ENCODE measurements at regions not wholly inside any gene's neighbourhood (a gene's known extent, or its start where the extent isn't known, plus 50 kb on each side); places are given as distances from the start of the nearest gene placed in this dataset.
"Not testable (repeated sequence)": the region's sequence is repeated elsewhere in the genome, so short reads cannot be mapped to it uniquely, and the experiment has no call there.

DNA sequence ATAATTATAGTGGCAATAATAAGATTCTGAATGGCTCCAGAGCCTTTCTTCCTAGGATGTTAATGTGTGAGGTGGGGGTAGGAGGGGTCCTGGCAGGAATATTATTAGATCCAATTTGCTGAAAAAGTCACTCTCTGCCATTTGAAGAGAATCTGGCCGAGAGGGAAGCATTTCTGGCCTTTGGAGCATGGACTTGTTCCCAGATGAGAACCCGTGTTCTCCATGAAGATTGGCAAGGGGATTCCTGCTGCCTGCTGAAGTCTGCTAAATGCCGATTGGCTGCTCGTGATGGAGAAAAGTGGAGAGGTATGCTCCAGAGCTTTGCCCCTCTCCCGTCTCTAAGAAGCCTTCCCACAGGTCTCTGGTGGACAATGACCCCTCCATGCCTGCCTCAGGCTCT is 135.6 kb downstream of the TRIM43 start:
- H3K9me3 Mint-ChIP-seq; DNase-seq; H3K27ac Mint-ChIP-seq; H3K36me3 Mint-ChIP-seq; H3K4me3 Mint-ChIP-seq; ATAC-seq (replicated peaks); H3K4me1 Mint-ChIP-seq: not testable (repeated sequence)
- H3K27me3 Mint-ChIP-seq: peaks cover 7 to 23% of the 10 kb centered on the region in 2 donors

DNA sequence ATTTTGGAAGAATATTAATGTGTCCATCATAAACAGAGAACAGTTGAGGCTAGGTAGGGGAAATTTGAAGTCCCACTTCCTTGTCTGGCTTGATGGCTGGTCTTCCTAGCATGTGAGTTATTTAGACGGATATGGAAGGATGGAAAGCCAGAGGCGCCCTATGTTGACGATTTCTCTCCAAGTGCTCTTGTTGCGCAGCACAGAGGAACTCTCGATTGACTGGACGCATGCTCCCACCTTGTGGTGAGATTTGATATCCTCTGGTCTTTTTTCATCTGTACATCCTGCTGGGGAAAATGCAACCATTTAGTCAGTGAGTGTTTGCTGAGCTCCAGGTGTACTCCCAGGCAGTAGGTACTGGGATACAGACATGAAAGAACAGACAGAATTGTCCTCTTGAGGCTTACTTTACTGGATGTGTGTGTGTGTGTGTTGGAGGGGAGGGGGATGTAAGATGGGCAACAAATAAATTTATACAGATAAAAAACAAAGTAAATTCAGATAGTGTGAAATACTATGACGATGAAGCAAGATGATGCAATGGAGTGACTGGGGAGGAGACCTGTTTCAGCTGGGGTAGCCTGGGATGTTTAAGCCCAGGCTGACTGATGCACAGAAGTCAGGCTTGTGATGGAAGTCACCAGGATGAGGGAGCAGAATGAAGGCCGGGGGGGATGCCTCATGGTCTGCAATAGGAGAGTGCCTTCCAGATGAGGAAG is 137.2 kb downstream of the TRIM43 start:
- H3K4me3 Mint-ChIP-seq: no peak overlapping the region
- H3K36me3 Mint-ChIP-seq: no peaks in the 10 kb centered on the region
- ATAC-seq (replicated peaks) (peak; percentile 86 to 87), DNase-seq (peak; percentile 27)
- no peaks in the 10 kb centered on the region for H3K9me3 Mint-ChIP-seq
- peaks cover 13 to 22% of the 10 kb centered on the region in 2 donors for H3K27me3 Mint-ChIP-seq
- no peak overlapping the region for H3K27ac Mint-ChIP-seq
- no peaks in the 10 kb centered on the region for H3K4me1 Mint-ChIP-seq

DNA sequence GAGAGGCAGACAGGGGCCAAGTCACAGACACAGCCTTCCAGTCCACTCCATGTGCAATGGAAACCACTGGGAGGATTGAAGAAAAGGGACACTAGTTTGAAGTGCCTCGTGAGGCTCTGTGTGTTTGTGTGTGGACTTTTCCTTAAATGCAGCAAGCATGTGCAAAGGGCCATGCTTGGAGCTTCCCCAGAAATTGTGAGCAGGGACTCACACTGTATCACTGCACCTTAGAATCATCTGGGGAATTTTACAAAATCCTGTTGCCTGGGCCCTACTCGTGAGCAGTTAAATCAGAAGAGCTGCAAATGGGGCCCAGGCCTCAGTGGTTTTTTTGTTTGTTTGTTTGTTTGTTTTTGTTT is 137.8 kb downstream of the TRIM43 start:
- Mint-ChIP-seq H3K9me3 (no peaks in the 10 kb centered on the region), H3K27ac (no peak overlapping the region), H3K4me3 (no peak overlapping the region), H3K36me3 (no peaks in the 10 kb centered on the region), H3K4me1 (no peaks in the 10 kb centered on the region), H3K27me3 (peaks cover 13 to 24% of the 10 kb centered on the region in 2 donors)
- DNase-seq: no peak
- ATAC-seq (replicated peaks): no peak

DNA sequence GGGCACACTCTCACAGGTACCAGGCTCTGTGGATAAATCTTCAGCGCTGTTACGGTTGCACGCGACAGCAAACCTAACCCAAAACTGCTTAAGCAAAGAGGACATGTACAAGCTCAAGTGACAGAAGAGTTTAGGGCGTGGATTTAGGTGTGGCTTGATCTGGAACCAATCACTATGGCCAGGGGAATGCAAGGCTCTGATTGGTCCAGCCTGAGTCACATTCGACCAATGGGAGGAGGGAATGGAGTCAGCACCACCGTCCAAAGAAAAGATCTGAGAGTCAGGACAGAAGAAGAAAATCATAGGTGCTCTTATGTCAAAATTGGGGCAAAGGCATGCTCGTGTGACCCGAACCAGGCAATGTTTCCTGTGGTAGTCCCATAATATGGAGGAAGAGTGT is 139.0 kb downstream of the TRIM43 start:
- ATAC-seq (replicated peaks): no peak
- Mint-ChIP-seq H3K4me3 (no peak overlapping the region), H3K27me3 (peaks cover 18 to 33% of the 10 kb centered on the region in 2 donors), H3K36me3 (no peaks in the 10 kb centered on the region), H3K27ac (no peak overlapping the region), H3K4me1 (no peaks in the 10 kb centered on the region), H3K9me3 (no peaks in the 10 kb centered on the region)
- no peak for DNase-seq

DNA sequence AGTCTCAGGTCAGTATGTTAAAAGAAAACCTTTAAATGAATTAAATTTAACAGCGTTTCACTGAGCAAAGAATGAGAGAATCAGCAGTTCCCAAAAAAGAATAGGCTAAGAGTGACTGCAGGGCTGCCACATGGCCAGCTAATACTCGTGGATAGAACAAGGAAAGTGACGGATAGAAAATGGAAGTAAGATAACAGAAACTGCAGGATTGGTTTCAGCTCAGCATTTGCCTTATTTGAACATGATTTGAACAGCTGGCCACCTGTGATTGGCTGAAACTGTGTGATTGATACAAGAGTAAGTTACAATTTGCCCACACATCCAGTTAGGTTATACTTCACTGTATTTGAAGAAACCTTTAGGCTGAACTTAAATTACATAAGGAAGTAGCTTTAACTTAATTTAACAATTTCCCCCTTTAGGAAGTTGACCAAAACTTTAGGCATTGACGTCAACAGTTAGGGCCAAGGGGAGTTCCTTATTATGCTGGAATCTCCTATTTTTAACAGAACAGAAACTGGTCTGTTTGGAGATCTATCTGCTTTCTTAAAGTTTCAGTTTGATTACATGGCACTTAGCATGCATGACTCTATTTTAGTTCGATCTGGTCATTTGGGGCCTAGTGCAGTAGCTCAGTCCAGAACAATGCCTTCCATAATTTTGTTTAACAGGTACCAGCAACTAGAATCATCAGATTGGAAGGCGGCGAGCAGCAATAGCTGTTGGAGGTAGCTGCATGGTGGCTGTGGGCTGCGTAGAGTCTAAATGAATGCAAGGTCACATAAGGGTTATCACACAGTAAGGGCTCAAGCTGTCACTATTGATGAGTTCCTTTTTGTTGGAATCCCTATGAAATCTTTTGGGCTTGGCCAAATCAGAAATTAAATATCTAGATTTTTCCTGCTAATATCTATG is 143.4 kb downstream of the TRIM43 start:
- Mint-ChIP-seq H3K27ac (no peak overlapping the region), H3K9me3 (no peaks in the 10 kb centered on the region), H3K4me1 (no peaks in the 10 kb centered on the region), H3K4me3 (no peak overlapping the region), H3K27me3 (peaks cover 16 to 35% of the 10 kb centered on the region in 2 donors), H3K36me3 (no peaks in the 10 kb centered on the region)
- ATAC-seq (replicated peaks): peak; percentile 75 to 79
- no peak for DNase-seq

DNA sequence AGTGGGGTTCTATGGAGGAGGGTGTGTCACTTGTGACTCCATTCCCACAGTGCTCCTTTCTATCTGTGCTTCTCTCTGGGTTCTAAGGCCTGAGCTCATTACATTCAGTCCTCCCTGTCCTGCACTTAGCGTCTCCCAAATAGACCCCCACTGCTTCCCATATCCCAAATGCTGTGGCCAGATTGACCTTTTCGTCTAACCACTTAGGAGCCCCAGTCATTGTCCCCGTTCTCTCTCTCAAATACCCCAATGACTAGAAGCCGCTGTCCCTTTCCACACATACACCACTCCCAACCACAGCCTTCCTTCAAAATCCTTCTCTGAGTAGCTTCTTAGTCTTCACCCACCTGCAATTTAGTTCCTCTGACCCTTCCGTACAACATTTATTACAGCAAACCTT is 146.5 kb downstream of the TRIM43 start:
- Mint-ChIP-seq H3K4me3 (no peak overlapping the region), H3K27me3 (peaks cover 19 to 33% of the 10 kb centered on the region in 2 donors), H3K9me3 (no peaks in the 10 kb centered on the region), H3K36me3 (no peaks in the 10 kb centered on the region), H3K4me1 (no peaks in the 10 kb centered on the region), H3K27ac (no peak overlapping the region)
- DNase-seq: no peak
- no peak for ATAC-seq (replicated peaks)

DNA sequence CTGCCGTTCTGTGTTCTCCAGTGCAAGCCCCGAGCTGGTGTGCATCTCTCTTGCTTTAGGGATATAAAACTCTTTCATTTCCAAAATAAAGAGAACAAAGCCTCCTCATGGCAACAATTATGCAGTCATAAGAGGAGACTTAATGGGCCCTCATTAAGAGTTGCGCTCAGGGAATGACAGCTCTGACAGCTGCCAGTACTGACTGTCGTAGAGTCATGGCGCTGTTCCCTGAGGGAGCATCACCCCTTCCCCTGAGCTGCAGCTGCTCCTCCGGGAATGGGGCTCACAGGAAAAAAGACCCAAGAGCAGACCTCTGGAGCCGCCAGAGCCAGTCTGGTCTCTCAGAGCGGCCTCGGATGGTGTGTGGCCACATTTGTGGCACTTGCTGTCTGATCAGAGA is 160.3 kb downstream of the TRIM43 start:
- peaks cover 11 to 23% of the 10 kb centered on the region in 2 donors for H3K27me3 Mint-ChIP-seq
- not testable (repeated sequence) for ATAC-seq (replicated peaks); H3K4me3 Mint-ChIP-seq; H3K27ac Mint-ChIP-seq; H3K9me3 Mint-ChIP-seq; H3K36me3 Mint-ChIP-seq; H3K4me1 Mint-ChIP-seq; DNase-seq

DNA sequence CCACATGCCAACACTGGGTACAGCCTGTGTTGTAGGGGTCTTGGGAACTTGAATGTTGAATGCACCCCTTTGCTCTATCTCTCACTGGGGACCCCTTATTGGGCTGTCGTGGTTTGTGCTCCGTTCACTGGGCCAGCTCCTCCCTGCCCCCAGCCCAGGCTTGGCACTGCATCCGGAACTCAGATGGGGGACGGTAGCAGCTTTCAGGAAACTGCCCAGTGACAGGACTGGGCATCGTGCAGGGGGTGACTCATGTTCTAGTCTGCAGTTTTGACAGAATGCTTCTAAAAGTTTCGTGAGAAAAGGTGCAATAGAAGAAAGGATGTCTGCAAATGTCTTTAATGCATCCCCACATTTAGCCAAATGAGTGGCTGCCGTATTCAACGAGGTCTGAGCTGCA is 162.0 kb downstream of the TRIM43 start:
- DNase-seq; H3K9me3 Mint-ChIP-seq; H3K27ac Mint-ChIP-seq; ATAC-seq (replicated peaks); H3K4me1 Mint-ChIP-seq; H3K4me3 Mint-ChIP-seq; H3K36me3 Mint-ChIP-seq: not testable (repeated sequence)
- peaks cover 7 to 23% of the 10 kb centered on the region in 2 donors for H3K27me3 Mint-ChIP-seq

DNA sequence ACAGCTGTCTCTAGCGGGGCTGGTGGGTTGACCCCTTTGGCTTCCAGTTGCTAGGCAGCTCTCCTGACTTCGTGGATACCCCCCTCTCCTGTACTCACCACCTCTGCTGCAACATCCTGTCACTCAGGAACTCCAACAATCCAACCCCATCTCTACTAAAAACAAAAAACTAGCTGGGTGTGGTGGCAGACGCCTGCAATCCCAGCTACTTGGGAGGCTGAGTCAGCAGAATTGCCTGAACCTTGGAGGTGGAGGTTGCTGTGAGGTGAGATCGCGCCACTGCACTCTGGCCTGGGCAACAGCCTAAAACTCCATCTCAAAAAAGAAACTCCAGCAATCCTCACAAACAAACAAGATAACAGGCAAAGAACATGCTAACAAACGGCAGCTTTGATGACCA is 162.4 kb downstream of the TRIM43 start:
- H3K27me3 Mint-ChIP-seq: peaks cover 7 to 23% of the 10 kb centered on the region in 2 donors
- not testable (repeated sequence) for H3K36me3 Mint-ChIP-seq; H3K9me3 Mint-ChIP-seq; H3K4me1 Mint-ChIP-seq; ATAC-seq (replicated peaks); H3K4me3 Mint-ChIP-seq; H3K27ac Mint-ChIP-seq; DNase-seq

DNA sequence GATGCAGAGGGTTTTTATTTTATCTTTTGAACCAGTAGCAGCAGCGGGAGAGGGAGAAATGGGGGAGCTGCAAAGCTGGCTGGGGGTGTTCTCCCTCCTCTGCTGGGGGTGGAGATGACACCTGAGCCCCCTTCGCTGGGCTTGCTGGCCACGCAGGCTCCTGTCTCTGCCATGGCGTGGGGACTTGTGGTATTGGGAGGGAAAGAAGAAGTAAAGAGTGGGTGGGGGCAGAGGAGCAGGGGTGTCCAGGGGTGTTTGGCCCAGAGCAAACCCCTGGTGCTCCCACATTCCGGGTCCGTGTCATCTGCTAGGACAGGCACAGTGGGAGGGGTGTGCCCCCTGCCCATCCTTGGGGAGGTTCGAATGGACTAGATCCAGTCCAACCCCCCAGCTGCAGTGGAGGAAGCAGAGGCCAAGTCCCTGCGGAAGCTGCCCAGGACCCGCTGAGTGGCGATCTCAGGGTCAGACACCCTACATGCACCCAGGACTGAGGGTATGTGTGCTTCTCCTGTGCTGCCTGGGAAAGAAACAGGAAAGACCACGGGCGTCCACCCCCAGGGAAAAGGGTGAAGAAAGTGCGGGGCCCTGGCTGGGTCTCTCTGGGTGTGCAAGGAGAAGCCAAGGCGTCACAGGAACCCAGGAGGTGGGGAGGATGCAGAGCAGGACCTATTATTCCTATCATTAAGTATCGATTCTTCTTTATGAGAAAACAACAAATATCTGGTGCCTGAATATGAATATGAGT is 163.2 kb downstream of the TRIM43 start:
- H3K9me3 Mint-ChIP-seq; H3K27ac Mint-ChIP-seq; ATAC-seq (replicated peaks); H3K4me3 Mint-ChIP-seq; H3K36me3 Mint-ChIP-seq; DNase-seq; H3K4me1 Mint-ChIP-seq: not testable (repeated sequence)
- peaks cover 7 to 17% of the 10 kb centered on the region in 2 donors for H3K27me3 Mint-ChIP-seq

DNA sequence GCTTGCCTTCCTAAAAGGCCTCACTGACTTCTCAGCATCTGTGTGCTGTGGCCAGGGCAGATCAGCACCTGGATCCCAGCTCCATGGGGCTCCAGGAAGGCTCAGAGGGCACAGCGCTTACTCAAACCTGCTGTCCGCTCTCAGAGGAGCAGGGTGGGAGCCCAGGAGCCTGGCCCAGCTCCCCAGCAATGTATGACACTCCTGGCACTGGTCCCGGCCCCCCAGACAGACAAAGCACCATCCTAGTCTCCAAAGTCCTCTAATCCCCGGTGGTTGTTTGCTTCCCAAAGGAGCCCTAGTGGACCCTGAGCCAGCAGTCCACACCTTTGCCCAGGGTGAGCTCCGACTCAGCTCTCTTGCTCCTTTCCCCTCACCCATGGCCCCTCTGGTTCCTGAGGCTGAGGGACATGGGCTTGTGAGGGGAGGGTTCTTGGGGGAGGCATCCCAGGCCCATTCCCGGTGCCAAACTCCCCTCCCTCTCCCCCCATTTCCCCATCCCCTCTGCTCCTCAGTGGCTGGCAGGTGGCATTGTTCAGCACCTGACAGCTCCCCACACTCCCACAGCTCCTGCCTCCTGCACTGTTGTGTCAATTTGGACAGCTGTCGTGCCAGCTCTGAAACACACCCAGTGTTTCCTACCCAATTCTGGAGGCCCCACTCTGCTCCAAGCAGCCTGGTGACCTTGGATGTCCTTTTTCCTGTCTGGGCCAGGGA is 164.3 kb downstream of the TRIM43 start:
- not testable (repeated sequence) for H3K36me3 Mint-ChIP-seq; ATAC-seq (replicated peaks); H3K4me3 Mint-ChIP-seq; H3K4me1 Mint-ChIP-seq; H3K27ac Mint-ChIP-seq; H3K9me3 Mint-ChIP-seq; DNase-seq
- peaks cover 6 to 16% of the 10 kb centered on the region in 2 donors for H3K27me3 Mint-ChIP-seq

DNA sequence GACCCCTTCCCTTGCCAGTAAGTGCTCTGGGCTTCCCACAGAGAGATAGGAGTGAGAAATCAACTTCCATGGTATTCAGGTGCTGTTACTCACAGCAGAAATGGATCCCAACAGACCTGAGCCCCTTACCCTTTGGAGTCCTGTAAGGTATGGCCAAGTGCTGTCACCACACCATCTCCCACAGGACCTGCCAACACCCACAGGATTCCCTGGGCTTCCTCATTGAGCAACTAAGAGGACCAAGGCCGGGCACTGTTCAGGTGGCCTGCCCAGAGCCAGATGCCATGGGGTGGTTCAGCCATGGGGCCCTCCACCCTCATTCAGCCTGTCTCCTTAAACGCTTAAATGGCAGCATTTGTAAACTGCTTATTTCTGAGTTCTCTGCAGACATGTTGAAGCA is 166.2 kb downstream of the TRIM43 start:
- ATAC-seq (replicated peaks) (no peak), DNase-seq (no peak)
- H3K9me3 Mint-ChIP-seq: no peaks in the 10 kb centered on the region
- no peak overlapping the region for H3K27ac Mint-ChIP-seq
- no peak overlapping the region for H3K4me3 Mint-ChIP-seq
- no peaks in the 10 kb centered on the region for H3K4me1 Mint-ChIP-seq
- peaks cover 0 to 9% of the 10 kb centered on the region in 2 donors for H3K27me3 Mint-ChIP-seq
- H3K36me3 Mint-ChIP-seq: no peaks in the 10 kb centered on the region

DNA sequence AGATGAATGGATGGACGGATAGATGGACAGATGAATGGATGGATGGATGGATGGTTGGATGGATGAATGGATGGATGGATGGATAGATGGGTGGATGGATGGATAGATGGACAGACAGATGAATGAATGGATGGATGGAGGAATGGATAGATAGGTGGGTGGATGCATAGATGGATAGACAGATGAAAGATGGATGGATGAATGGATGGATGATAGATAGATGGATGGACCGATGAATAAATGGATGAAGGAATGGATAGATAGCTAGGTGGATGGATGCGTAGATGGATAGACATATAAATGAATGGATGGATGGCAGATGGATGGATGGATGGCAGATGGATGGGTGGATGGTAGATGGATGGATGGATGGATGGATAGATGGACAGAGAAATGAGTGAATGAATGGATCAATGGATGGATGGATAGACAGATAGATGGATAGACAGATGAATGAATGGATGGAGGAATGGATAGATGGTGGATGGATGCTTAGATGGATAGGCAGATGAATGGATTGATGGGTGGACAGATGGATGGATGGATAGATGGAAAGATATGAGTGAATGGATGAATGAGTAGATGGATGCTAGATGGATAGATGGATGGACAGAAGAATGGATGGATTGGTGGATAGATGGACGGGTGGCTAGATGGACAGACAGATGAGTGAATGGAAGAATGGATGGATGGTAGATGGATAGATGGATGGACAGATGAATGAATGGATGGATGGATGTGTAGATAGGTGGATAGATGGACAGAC is 167.9 kb downstream of the TRIM43 start:
- ATAC-seq (replicated peaks) (no peak), DNase-seq (no peak)
- H3K27me3 Mint-ChIP-seq: no peaks in the 10 kb centered on the region
- H3K36me3 Mint-ChIP-seq: no peaks in the 10 kb centered on the region
- H3K27ac Mint-ChIP-seq: no peak overlapping the region
- H3K4me3 Mint-ChIP-seq: no peak overlapping the region
- H3K4me1 Mint-ChIP-seq: no peaks in the 10 kb centered on the region
- no peaks in the 10 kb centered on the region for H3K9me3 Mint-ChIP-seq

All from stimulated activated naive B cell treated with anti-CD40 and anti-IgM and Interleukin-4, amounts not matched to agents 10 μg/mL and 1 μg/mL and 100 μg/mL, for 72 hours (primary cell).